GM21381 (cell line): ENCODE measurements at regions not wholly inside any gene's neighbourhood (a gene's known extent, or its start where the extent isn't known, plus 50 kb on each side); places are given as distances from the start of the nearest gene placed in this dataset.
"Not testable (repeated sequence)": the region's sequence is repeated elsewhere in the genome, so short reads cannot be mapped to it uniquely, and the experiment has no call there.

Experiments
- ATAC-seq: cut with Tn5 transposase; IDR thresholded peaks from one replicate; pipeline ENCODE4 v1.9.1; 2021; ENCODE audit warnings: mild to moderate bottlenecking, moderate library complexity; ENCODE audit not compliant: unreplicated experiment

DNA sequence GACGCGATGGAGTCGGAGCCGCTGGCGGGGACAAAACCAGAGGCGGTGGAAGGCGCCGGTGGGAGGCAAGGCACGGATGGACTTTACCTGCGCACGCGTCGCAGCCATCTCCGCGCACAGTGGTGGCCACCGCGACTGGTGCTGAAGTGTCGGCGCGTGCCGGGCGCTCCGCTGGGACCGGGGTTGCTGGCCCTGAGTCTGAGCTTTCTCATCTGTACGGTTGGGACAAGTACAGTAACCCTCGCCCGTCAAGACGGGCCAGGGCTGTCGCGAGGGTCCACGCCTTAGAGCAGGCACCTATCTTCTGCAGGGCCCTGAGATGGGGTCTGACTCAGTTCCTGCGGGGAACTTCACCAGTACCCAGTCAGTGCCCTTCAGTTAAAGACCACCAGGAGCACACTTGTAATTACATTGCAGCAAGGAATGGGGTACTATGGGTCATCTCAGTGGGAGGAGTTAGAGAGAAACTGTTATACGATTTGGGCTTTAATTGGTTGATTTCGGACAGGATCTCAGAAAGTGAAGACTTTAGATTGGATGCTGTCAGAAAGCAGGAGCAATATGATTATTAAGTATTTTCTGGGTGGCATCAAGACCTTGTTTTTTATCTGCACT is 385.6 kb downstream of the SPATA31A6 start:
- ATAC-seq = not testable (repeated sequence)

DNA sequence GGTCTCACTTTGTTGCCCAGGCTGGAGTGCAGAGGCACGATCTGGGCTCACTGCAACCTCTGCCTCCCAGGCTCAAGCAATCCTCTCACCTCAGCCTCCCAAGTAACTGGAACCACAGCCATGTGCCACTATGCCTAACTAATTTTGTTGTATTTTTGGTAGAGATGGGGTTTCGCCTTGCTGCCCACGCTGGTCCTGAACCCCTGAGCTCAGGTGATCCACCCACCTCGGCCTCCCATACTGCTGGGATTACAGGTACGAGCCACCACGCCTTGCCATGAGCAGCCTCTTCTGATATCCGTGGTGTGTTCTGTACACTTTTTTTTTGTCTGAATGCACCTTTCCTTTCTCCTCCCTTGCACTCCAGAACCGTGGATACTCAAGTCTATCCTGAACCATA is 394.4 kb downstream of the SPATA31A6 start:
- not testable (repeated sequence) for ATAC-seq
